Upper lobe of left lung (tissue), 4 donors: ENCODE measurements at regions not wholly inside any gene's neighbourhood (a gene's known extent, or its start where the extent isn't known, plus 50 kb on each side); places are given as distances from the start of the nearest gene placed in this dataset.

Experiments used
- CTCF ChIP-seq, 6 experiments: fragments of 450-650 bp in 4 of 6; fragments of 200-600 bp in 2 of 6; sonication (generic) in 2 of 6; IDR thresholded peaks; one replicate each; pipeline ENCODE4 v1.5.1; 2016 to 2019; ENCODE audit warnings: antibody characterized with exemption in 6 of 6
- POLR2AphosphoS5 ChIP-seq, 2 donors: sonication (generic); formaldehyde crosslinking; IDR thresholded peaks; one replicate each; pipeline ENCODE4 v1.5.1; 2017; ENCODE audit warnings: antibody characterized with exemption in 2 of 2

DNA sequence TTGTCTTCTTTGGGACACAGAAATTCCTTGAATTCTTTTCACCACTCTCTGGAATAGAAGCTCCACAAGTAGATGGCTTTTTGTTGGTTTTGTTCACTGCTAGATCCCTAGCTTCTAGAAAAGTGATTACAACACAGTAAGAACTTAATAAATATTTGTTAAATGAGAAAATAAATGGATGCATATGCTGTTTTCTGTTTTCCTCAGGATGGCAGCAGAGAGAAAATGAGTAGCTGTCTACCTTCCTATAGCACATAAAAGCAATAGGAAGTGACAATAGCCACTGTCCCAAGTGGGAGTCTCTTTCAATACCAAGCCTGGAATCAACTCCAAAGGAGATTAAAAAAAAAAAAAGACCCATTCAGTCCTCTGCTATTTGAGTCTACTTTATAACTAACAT, 100.6 kb upstream of the NREP start:
- TF ChIP-seq CTCF (IDR thresholded peaks at IDR 0.05) = no peak
- no peak for TF ChIP-seq POLR2AphosphoS5 (IDR thresholded peaks at IDR 0.05)
